ENCODE measurements at regions not wholly inside any gene's neighbourhood (a gene's known extent, or its start where the extent isn't known, plus 50 kb on each side); places are given as distances from the start of the nearest gene placed in this dataset.

- no peaks in the 10 kb centered on the region for H3K9me3 ChIP-seq (ENCODE audit: control insufficient read depth, insufficient read depth, low read depth, low read length)
- no peaks in the 10 kb centered on the region for H3K36me3 ChIP-seq (ENCODE audit: control insufficient read depth, insufficient read depth, low read length)
- no peak overlapping the region for H3K4me3 ChIP-seq (replicated peaks in 1 of 4; ENCODE audit: control extremely low read depth in 1 of 4, insufficient read depth in 1 of 4, low read depth in 3 of 4, low read length in 4 of 4)
- no peak for DNase-seq (ENCODE audit: low read depth in 2 of 2)
- H3K27me3 ChIP-seq (ENCODE audit: control insufficient read depth, insufficient read depth, low read length): no peaks in the 10 kb centered on the region
- H3K4me1 ChIP-seq (ENCODE audit: control insufficient read depth, extremely low read depth, insufficient read depth, low read length): no peaks in the 10 kb centered on the region
- H3K4me2 ChIP-seq (ENCODE audit: extremely low read depth, insufficient read depth, low read length): no peak overlapping the region
- no peak overlapping the region for H3K9ac ChIP-seq (ENCODE audit: insufficient read depth, low read length)
- TF ChIP-seq CTCF (conservative IDR thresholded peaks at IDR 0.05 in 1 of 2, IDR thresholded peaks at IDR 0.05 in 1 of 2; ENCODE audit: low read depth in 1 of 2, low read length in 2 of 2): no peak
- TF ChIP-seq EZH2 (IDR thresholded peaks at IDR 0.05; ENCODE audit: low read length, missing control alignments): no peak
- no peak overlapping the region for H3K27ac ChIP-seq (ENCODE audit: insufficient read depth, low read length)
- H2AFZ ChIP-seq (ENCODE audit: low read length): no peak overlapping the region
- no peaks in the 10 kb centered on the region for H3K79me2 ChIP-seq (ENCODE audit: control insufficient read depth, insufficient read depth, low read length)
- no peaks in the 10 kb centered on the region for H4K20me1 ChIP-seq (ENCODE audit: control insufficient read depth, extremely low read depth, insufficient read depth, low read length)
These were observed 1274.4 kb downstream of the ROBO2 start for GRCh38 chr3:78314327-78314726.

- Histone ChIP-seq H3K4me3 (replicated peaks in 1 of 4; ENCODE audit: control extremely low read depth in 1 of 4, insufficient read depth in 1 of 4, low read depth in 3 of 4, low read length in 4 of 4) (no peak overlapping the region), H3K9ac (ENCODE audit: insufficient read depth, low read length) (no peak overlapping the region), H4K20me1 (ENCODE audit: control insufficient read depth, extremely low read depth, insufficient read depth, low read length) (no peaks in the 10 kb centered on the region), H3K27me3 (ENCODE audit: control insufficient read depth, insufficient read depth, low read length) (no peaks in the 10 kb centered on the region), H3K36me3 (ENCODE audit: control insufficient read depth, insufficient read depth, low read length) (no peaks in the 10 kb centered on the region), H3K4me2 (ENCODE audit: extremely low read depth, insufficient read depth, low read length) (no peak overlapping the region), H2AFZ (ENCODE audit: low read length) (no peak overlapping the region), H3K9me3 (ENCODE audit: control insufficient read depth, insufficient read depth, low read depth, low read length) (no peaks in the 10 kb centered on the region), H3K4me1 (ENCODE audit: control insufficient read depth, extremely low read depth, insufficient read depth, low read length) (no peaks in the 10 kb centered on the region), H3K27ac (ENCODE audit: insufficient read depth, low read length) (no peak overlapping the region), H3K79me2 (ENCODE audit: control insufficient read depth, insufficient read depth, low read length) (no peaks in the 10 kb centered on the region)
- TF ChIP-seq EZH2 (IDR thresholded peaks at IDR 0.05; ENCODE audit: low read length, missing control alignments) (no peak), CTCF (conservative IDR thresholded peaks at IDR 0.05 in 1 of 2, IDR thresholded peaks at IDR 0.05 in 1 of 2; ENCODE audit: low read depth in 1 of 2, low read length in 2 of 2) (no peak)
- DNase-seq (ENCODE audit: low read depth in 2 of 2): no peak
These were observed 1277.9 kb downstream of the ROBO2 start for GRCh38 chr3:78317774-78318173.

GRCh38 chr3:78322780-78323179 is 1282.9 kb downstream of the ROBO2 start:
- DNase-seq (ENCODE audit: low read depth in 2 of 2): no peak
- Histone ChIP-seq H4K20me1 (ENCODE audit: control insufficient read depth, extremely low read depth, insufficient read depth, low read length) (no peaks in the 10 kb centered on the region), H3K79me2 (ENCODE audit: control insufficient read depth, insufficient read depth, low read length) (no peaks in the 10 kb centered on the region), H3K27me3 (ENCODE audit: control insufficient read depth, insufficient read depth, low read length) (no peaks in the 10 kb centered on the region), H3K9ac (ENCODE audit: insufficient read depth, low read length) (no peak overlapping the region), H3K4me3 (replicated peaks in 1 of 4; ENCODE audit: control extremely low read depth in 1 of 4, insufficient read depth in 1 of 4, low read depth in 3 of 4, low read length in 4 of 4) (no peak overlapping the region), H3K27ac (ENCODE audit: insufficient read depth, low read length) (no peak overlapping the region), H3K4me1 (ENCODE audit: control insufficient read depth, extremely low read depth, insufficient read depth, low read length) (no peaks in the 10 kb centered on the region), H3K4me2 (ENCODE audit: extremely low read depth, insufficient read depth, low read length) (no peak overlapping the region), H2AFZ (ENCODE audit: low read length) (no peak overlapping the region), H3K36me3 (ENCODE audit: control insufficient read depth, insufficient read depth, low read length) (no peaks in the 10 kb centered on the region), H3K9me3 (ENCODE audit: control insufficient read depth, insufficient read depth, low read depth, low read length) (no peaks in the 10 kb centered on the region)
- TF ChIP-seq CTCF (conservative IDR thresholded peaks at IDR 0.05 in 1 of 2, IDR thresholded peaks at IDR 0.05 in 1 of 2; ENCODE audit: low read depth in 1 of 2, low read length in 2 of 2): no peak
- TF ChIP-seq EZH2 (IDR thresholded peaks at IDR 0.05; ENCODE audit: low read length, missing control alignments): no peak

Data from fibroblast of lung (primary cell).